Pancreas (tissue), 10 donors: ENCODE measurements at regions not wholly inside any gene's neighbourhood (a gene's known extent, or its start where the extent isn't known, plus 50 kb on each side); places are given as distances from the start of the nearest gene placed in this dataset.
A peak's percentile ranks its signal among the peaks of the same experiment; 100 is the strongest.

Experiments
- ATAC-seq, 4 donors: fragments of 200-7000 bp; cut with Tn5 transposase; one replicate each; pipeline versions ENCODE4 v1.8.0 to v1.9.1; 2020; ENCODE audit warnings: mild to moderate bottlenecking in 4 of 4, moderate library complexity in 4 of 4
- DNase-seq, 6 donors: peaks; one replicate each; pipeline ENCODE4 v3.0.0-alpha.2; 2020
- FAIRE-seq: peaks from 2 replicates; lab custom pipeline; 2012; peaks lifted over from hg19 to GRCh38; lab: Jason Lieb, UNC
- H3K27ac ChIP-seq, 4 donors: fragments of 200-600 bp; sonication (generic); 1 replicate in 3 of 4; 2 replicates in 1 of 4; pipeline versions ENCODE4 v1.5.0 to v1.8.0; 2020
- H3K27me3 ChIP-seq, 4 donors: fragments of 200-600 bp; one replicate each; pipeline ENCODE4 v1.8.0; 2021
- H3K36me3 ChIP-seq, 3 donors: fragments of 200-600 bp; sonication (generic) in 1 of 3; one replicate each; pipeline versions ENCODE4 v1.5.0 to v1.8.0; 2020 to 2021
- H3K4me1 ChIP-seq, 3 donors: fragments of 200-600 bp; one replicate each; pipeline ENCODE4 v1.8.0; 2021
- H3K4me3 ChIP-seq, 4 donors: fragments of 200-600 bp; sonication (generic) in 2 of 4; one replicate each; pipeline versions ENCODE4 v1.5.0 to v1.8.0; 2020 to 2021
- H3K9me3 ChIP-seq, 4 donors: fragments of 200-600 bp; one replicate each; pipeline ENCODE4 v1.8.0; 2021
- CTCF ChIP-seq, 4 donors: fragments of 200-600 bp; sonication (generic) in 3 of 4; IDR thresholded peaks; one replicate each; pipeline versions ENCODE4 v1.5.0 to v1.8.0; 2021; ENCODE audit warnings: antibody characterized with exemption in 4 of 4
- WGBS, 2 donors: extraction: QIAGEN DNeasy Blood & Tissue Kit; methylation state at CpG; one replicate each; pipeline ENCODE4 v1.1.7; 2013; 5-methylcytosine and 5-hydroxymethylcytosine counted together
- intact Hi-C, 3 donors: fragments of 100-400 bp; cut with DNase I; formaldehyde crosslinking; loops; one replicate each; pipeline versions ENCODE4 v1.11.1 to v1.14.2; 2022
- donor health status: healthy with polysubstance abuse.
- donor health status: DM: no; HTN: no; CAD: no; lungs with moderate emphysema.
- donor health status: DM: no; HTN: no; CAD: no.
- donor health status: control.
- donor health status: control.
- donor health status: Bipolar disorder and iron deficiency.
- donor health status: DM: yes; HTN: yes; CAD: no.
- donor health status: DM: no; HTN: no; CAD: no.
- donor health status: DM: no; HTN: no; CAD: no.
- donor health status: DM: yes; HTN: yes; CAD: no.

- FAIRE-seq (no peak), ATAC-seq (no peak), DNase-seq (no peak)
- H3K27me3 ChIP-seq = no peaks in the 10 kb centered on the region
- H3K4me3 ChIP-seq = no peak overlapping the region
- TF ChIP-seq CTCF (IDR thresholded peaks at IDR 0.05) = no peak
- no peaks in the 10 kb centered on the region for H3K9me3 ChIP-seq
- intact Hi-C loops = no loop called here
- no peaks in the 10 kb centered on the region for H3K36me3 ChIP-seq
- no peaks in the 10 kb centered on the region for H3K4me1 ChIP-seq
- H3K27ac ChIP-seq = no peak overlapping the region
Measured at GRCh38 chr2:15076668-15077067, 444.2 kb downstream of the LRATD1 start.

- H3K36me3 ChIP-seq = no peaks in the 10 kb centered on the region
- ATAC-seq = no peak
- no peak for FAIRE-seq
Measured at GRCh38 chr2:15081356-15081755, 448.8 kb downstream of the LRATD1 start.

DNA sequence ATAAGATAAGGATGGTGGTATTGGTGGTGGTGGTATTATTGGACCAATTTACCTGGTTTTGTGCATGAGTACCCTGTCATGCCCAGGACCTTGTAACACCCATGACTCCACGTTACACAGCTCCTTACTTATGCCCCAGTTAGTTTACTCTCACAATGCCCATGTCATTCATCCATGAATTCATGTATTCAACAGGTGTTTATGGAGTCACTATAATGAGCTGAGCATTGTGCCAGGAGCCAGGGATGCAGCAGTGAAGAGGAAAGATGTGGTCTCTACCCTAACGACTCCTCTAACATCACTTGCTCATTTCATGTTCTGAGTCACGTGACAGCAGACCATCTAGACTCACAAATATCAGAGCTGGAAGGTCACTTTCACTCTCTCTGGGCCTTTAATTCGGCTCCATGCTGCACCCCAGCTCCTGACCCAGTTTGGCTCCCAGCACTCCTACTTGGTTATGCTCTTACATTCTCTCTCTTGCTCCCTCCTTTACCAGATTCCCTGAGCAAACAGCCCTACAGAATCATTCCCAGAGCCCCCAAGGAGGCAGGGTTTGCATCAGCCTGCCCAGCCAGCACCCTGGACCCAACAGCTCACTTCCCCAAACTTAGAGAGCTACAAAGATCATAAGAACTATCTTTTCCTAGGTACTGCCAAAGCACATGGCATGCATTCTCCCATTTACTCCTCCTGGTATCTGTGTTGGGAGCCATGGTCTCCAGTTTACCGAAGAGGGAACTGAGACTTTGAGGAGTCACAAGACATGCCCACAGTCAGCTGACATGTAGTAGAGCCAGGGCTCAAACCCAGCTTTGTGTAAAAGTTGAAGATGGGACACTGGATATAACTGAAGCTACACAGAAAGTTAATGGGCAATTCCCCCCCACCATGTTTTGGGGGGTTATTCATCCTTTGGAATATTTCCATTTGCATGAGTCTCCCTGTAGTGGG, 449.9 kb downstream of the LRATD1 start:
- FAIRE-seq = no peak

More at GRCh38 chr2:15081356-15081755, 448.8 kb downstream of the LRATD1 start:
- TF ChIP-seq CTCF (IDR thresholded peaks at IDR 0.05) = no peak
- Histone ChIP-seq H3K9me3 (no peaks in the 10 kb centered on the region), H3K4me1 (no peaks in the 10 kb centered on the region), H3K27me3 (no peaks in the 10 kb centered on the region), H3K27ac (no peak overlapping the region), H3K4me3 (no peak overlapping the region)
- WGBS, 2 donors = 73 to 84% methylated on average over 6 of the region's 6 CpGs
- DNase-seq = no peak
- intact Hi-C loops = no loop called here

DNA sequence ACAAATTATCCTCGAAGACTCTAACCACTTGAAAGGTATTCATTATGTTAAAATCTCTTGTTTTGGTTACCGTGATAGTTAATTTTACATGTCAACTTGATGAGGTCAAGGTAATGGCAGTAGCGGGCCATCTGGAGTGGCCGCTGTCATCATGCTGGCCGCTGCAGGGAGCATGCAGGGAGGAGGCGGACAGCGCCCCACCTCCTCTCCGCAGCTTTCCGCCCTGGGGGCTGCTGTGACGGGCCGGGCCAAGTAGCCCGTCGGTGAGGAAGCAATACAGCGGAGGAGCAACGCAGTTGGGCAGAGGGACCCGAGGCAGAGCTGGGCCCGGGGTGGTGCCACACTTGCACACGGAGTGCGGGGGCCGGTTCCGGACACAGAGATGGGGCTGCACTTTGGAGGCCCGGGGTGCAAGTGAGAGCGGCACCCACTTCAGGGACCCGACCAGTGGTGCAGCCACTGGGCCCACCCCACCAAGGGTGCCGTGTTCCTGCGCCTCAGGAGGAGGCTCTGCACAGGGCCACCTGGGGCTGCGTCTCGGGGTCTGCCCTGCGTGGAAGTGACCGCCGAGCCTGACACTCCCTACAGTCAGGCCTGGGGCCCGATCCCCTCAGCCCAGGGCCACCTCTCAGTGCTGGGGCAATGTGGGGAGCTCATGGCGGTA, 452.4 kb downstream of the LRATD1 start:
- Histone ChIP-seq H3K9me3 (no peaks in the 10 kb centered on the region), H3K27ac (no peak overlapping the region), H3K4me1 (no peaks in the 10 kb centered on the region), H3K27me3 (no peaks in the 10 kb centered on the region), H3K4me3 (no peak overlapping the region), H3K36me3 (no peaks in the 10 kb centered on the region)
- no peak for ATAC-seq
- 90% methylated on average over 32 to 33 of the region's 33 CpGs for WGBS, 2 donors
- no peak for FAIRE-seq
- peak in 1 of 6 donors; percentile 63 for DNase-seq
- intact Hi-C loops = no loop called here
- TF ChIP-seq CTCF (IDR thresholded peaks at IDR 0.05) = no peak

More for the DNA sequence above, 449.9 kb downstream of the LRATD1 start:
- no peaks in the 10 kb centered on the region for H3K4me1 ChIP-seq
- no peaks in the 10 kb centered on the region for H3K27me3 ChIP-seq
- H3K9me3 ChIP-seq = no peaks in the 10 kb centered on the region
- no peak for ATAC-seq
- WGBS, 2 donors = 65 to 83% methylated on average over 5 of the region's 5 CpGs
- H3K4me3 ChIP-seq = no peak overlapping the region
- no peak overlapping the region for H3K27ac ChIP-seq
- intact Hi-C loops = no loop called here
- no peak for DNase-seq
- no peak for TF ChIP-seq CTCF (IDR thresholded peaks at IDR 0.05)
- no peaks in the 10 kb centered on the region for H3K36me3 ChIP-seq
